ENCODE measurements at regions not wholly inside any gene's neighbourhood (a gene's known extent, or its start where the extent isn't known, plus 50 kb on each side); places are given as distances from the start of the nearest gene placed in this dataset.

DNA sequence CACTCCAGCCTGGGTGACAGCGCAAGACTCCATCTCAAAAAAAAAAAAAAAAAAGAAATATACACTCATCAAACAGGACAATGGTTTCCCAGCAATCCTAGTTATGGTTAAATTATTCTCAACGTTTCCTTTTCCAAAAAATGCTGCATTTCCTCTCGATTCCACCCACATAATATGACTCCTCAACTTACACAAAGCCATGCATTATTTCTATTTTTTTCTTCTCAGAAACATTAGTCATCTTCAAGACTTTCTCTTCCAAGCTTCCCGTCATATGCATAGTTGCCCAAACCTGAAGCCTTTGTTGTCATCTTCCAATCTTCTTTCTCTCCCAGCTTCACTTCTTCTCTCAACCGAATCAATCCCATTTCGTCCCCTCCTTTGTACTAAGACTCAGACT, 61.4 kb upstream of the RANBP6 start:
- H3F3A ChIP-seq (replicated peaks; ENCODE audit: low read depth) = no peaks in the 10 kb centered on the region
- Mint-ChIP-seq H3K36me3 (ENCODE audit: low read depth) (peaks cover 3% of the 10 kb centered on the region; the same call in 1 of the 3 replicates), H3K4me3 (no peak overlapping the region), H3K4me1 (peaks cover 31% of the 10 kb centered on the region), H3K27ac (no peak overlapping the region), H3K27me3 (ENCODE audit: insufficient read depth, low read depth, poor library complexity) (peaks cover 8% of the 10 kb centered on the region), H3K9me3 (no peaks in the 10 kb centered on the region)
- H3K4me3 ChIP-seq = no peak overlapping the region
- no peaks in the 10 kb centered on the region for H4K20me1 ChIP-seq (replicated peaks; ENCODE audit: insufficient read depth)
- ATAC-seq (no peak), DNase-seq (ENCODE audit: low spot score) (no peak)
- no peaks in the 10 kb centered on the region for H3K27me3 ChIP-seq (ENCODE audit: insufficient read depth)
- no peak overlapping the region for H3K27ac ChIP-seq (ENCODE audit: low read depth)
- no peak overlapping the region for H3K4me2 ChIP-seq
- no peaks in the 10 kb centered on the region for H3K79me2 ChIP-seq (replicated peaks; ENCODE audit: insufficient read depth)
- H2AFZ ChIP-seq = peak overlapping the region; percentile 58; the same call in 1 of the 2 replicates
- H3K36me3 ChIP-seq (ENCODE audit: insufficient read depth) = no peaks in the 10 kb centered on the region; the same call in 1 of the 2 replicates
- TF ChIP-seq, protein P1, sequence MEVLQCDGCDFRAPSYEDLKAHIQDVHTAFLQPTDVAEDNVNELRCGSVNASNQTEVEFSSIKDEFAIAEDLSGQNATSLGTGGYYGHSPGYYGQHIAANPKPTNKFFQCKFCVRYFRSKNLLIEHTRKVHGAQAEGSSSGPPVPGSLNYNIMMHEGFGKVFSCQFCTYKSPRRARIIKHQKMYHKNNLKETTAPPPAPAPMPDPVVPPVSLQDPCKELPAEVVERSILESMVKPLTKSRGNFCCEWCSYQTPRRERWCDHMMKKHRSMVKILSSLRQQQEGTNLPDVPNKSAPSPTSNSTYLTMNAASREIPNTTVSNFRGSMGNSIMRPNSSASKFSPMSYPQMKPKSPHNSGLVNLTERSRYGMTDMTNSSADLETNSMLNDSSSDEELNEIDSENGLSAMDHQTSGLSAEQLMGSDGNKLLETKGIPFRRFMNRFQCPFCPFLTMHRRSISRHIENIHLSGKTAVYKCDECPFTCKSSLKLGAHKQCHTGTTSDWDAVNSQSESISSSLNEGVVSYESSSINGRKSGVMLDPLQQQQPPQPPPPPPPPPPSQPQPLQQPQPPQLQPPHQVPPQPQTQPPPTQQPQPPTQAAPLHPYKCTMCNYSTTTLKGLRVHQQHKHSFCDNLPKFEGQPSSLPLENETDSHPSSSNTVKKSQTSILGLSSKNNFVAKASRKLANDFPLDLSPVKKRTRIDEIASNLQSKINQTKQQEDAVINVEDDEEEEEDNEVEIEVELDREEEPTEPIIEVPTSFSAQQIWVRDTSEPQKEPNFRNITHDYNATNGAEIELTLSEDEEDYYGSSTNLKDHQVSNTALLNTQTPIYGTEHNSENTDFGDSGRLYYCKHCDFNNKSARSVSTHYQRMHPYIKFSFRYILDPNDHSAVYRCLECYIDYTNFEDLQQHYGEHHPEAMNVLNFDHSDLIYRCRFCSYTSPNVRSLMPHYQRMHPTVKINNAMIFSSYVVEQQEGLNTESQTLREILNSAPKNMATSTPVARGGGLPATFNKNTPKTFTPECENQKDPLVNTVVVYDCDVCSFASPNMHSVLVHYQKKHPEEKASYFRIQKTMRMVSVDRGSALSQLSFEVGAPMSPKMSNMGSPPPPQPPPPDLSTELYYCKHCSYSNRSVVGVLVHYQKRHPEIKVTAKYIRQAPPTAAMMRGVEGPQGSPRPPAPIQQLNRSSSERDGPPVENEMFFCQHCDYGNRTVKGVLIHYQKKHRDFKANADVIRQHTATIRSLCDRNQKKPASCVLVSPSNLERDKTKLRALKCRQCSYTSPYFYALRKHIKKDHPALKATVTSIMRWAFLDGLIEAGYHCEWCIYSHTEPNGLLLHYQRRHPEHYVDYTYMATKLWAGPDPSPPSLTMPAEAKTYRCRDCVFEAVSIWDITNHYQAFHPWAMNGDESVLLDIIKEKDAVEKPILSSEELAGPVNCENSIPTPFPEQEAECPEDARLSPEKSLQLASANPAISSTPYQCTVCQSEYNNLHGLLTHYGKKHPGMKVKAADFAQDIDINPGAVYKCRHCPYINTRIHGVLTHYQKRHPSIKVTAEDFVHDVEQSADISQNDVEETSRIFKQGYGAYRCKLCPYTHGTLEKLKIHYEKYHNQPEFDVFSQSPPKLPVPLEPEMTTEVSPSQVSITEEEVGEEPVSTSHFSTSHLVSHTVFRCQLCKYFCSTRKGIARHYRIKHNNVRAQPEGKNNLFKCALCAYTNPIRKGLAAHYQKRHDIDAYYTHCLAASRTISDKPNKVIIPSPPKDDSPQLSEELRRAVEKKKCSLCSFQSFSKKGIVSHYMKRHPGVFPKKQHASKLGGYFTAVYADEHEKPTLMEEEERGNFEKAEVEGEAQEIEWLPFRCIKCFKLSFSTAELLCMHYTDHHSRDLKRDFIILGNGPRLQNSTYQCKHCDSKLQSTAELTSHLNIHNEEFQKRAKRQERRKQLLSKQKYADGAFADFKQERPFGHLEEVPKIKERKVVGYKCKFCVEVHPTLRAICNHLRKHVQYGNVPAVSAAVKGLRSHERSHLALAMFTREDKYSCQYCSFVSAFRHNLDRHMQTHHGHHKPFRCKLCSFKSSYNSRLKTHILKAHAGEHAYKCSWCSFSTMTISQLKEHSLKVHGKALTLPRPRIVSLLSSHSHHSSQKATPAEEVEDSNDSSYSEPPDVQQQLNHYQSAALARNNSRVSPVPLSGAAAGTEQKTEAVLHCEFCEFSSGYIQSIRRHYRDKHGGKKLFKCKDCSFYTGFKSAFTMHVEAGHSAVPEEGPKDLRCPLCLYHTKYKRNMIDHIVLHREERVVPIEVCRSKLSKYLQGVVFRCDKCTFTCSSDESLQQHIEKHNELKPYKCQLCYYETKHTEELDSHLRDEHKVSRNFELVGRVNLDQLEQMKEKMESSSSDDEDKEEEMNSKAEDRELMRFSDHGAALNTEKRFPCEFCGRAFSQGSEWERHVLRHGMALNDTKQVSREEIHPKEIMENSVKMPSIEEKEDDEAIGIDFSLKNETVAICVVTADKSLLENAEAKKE (CRISPR knock-in tag; IDR thresholded peaks at IDR 0.05) = no peak
- H3K9me2 ChIP-seq (ENCODE audit: insufficient read depth) = peaks cover 4% of the 10 kb centered on the region; the same call in 1 of the 2 replicates
- H3K4me1 ChIP-seq (ENCODE audit: insufficient read depth) = peaks cover 26% of the 10 kb centered on the region

DNA sequence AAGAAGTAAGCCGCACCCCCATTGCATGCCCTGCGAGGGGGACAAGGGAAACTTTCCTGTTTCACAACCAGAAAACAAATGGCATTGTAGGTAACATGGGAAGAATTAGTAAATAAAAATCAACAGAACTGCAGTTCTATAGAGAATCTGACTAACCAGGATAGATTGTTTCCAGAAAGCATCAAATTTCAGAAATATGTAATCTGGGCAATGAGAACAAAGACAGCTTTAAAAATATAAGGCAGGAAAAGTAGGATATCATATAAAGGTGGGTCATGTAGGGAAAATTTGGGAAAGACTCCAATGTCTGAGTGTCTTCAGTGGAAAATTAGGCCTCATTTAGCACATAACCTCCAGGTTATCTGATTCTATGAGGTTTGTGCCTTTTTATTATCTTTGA, 58.3 kb upstream of the RANBP6 start:
- no peaks in the 10 kb centered on the region for H3K9me2 ChIP-seq (ENCODE audit: insufficient read depth)
- DNase-seq (ENCODE audit: low spot score) = no peak
- no peaks in the 10 kb centered on the region for H3K27me3 ChIP-seq (ENCODE audit: insufficient read depth)
- H4K20me1 ChIP-seq (replicated peaks; ENCODE audit: insufficient read depth) = no peaks in the 10 kb centered on the region
- no peak overlapping the region for H3K4me2 ChIP-seq
- no peaks in the 10 kb centered on the region; the same call in 1 of the 2 replicates for H3K36me3 ChIP-seq (ENCODE audit: insufficient read depth)
- no peaks in the 10 kb centered on the region for H3F3A ChIP-seq (replicated peaks; ENCODE audit: low read depth)
- H3K4me3 Mint-ChIP-seq = no peak overlapping the region
- H3K36me3 Mint-ChIP-seq (ENCODE audit: low read depth) = peaks cover 2% of the 10 kb centered on the region; the same call in 2 of the 3 replicates
- H3K27me3 Mint-ChIP-seq (ENCODE audit: insufficient read depth, low read depth, poor library complexity) = peaks cover 6% of the 10 kb centered on the region
- peaks cover 6% of the 10 kb centered on the region; the same call in 1 of the 2 replicates for H3K4me1 ChIP-seq (ENCODE audit: insufficient read depth)
- H3K27ac Mint-ChIP-seq = no peak overlapping the region
- H2AFZ ChIP-seq = peak overlapping the region; percentile 47; the same call in 1 of the 2 replicates
- H3K9me3 Mint-ChIP-seq = peaks cover 5% of the 10 kb centered on the region; the same call in 1 of the 3 replicates
- no peak for ATAC-seq
- H3K4me1 Mint-ChIP-seq = peaks cover 10% of the 10 kb centered on the region
- no peak overlapping the region for H3K27ac ChIP-seq (ENCODE audit: low read depth)
- no peak overlapping the region for H3K4me3 ChIP-seq
- no peaks in the 10 kb centered on the region for H3K79me2 ChIP-seq (replicated peaks; ENCODE audit: insufficient read depth)
- TF ChIP-seq ZNF331 (CRISPR knock-in tag; IDR thresholded peaks at IDR 0.05; ENCODE audit: low read depth) (no peak), EZH2phosphoT487 (IDR thresholded peaks at IDR 0.05; ENCODE audit: unreplicated experiment) (no peak), POLR2AphosphoS5 (IDR thresholded peaks at IDR 0.05; ENCODE audit: low read depth) (no peak), JUNB (IDR thresholded peaks at IDR 0.05; ENCODE audit: unreplicated experiment) (no peak), NANOG (IDR thresholded peaks at IDR 0.05; ENCODE audit: borderline replicate concordance) (no peak), CREB1 (CRISPR knock-in tag; IDR thresholded peaks at IDR 0.05; ENCODE audit: low read depth) (no peak), ZNF114 (CRISPR knock-in tag; IDR thresholded peaks at IDR 0.05) (no peak), EZH2 (IDR thresholded peaks at IDR 0.05; ENCODE audit: low read depth, unreplicated experiment) (no peak)
- TF ChIP-seq, protein P2, sequence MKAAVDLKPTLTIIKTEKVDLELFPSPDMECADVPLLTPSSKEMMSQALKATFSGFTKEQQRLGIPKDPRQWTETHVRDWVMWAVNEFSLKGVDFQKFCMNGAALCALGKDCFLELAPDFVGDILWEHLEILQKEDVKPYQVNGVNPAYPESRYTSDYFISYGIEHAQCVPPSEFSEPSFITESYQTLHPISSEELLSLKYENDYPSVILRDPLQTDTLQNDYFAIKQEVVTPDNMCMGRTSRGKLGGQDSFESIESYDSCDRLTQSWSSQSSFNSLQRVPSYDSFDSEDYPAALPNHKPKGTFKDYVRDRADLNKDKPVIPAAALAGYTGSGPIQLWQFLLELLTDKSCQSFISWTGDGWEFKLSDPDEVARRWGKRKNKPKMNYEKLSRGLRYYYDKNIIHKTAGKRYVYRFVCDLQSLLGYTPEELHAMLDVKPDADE (IDR thresholded peaks at IDR 0.05) = no peak
- TF ChIP-seq, protein P3, sequence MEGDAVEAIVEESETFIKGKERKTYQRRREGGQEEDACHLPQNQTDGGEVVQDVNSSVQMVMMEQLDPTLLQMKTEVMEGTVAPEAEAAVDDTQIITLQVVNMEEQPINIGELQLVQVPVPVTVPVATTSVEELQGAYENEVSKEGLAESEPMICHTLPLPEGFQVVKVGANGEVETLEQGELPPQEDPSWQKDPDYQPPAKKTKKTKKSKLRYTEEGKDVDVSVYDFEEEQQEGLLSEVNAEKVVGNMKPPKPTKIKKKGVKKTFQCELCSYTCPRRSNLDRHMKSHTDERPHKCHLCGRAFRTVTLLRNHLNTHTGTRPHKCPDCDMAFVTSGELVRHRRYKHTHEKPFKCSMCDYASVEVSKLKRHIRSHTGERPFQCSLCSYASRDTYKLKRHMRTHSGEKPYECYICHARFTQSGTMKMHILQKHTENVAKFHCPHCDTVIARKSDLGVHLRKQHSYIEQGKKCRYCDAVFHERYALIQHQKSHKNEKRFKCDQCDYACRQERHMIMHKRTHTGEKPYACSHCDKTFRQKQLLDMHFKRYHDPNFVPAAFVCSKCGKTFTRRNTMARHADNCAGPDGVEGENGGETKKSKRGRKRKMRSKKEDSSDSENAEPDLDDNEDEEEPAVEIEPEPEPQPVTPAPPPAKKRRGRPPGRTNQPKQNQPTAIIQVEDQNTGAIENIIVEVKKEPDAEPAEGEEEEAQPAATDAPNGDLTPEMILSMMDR (conservative IDR thresholded peaks at IDR 0.05; ENCODE audit: low read depth in 2 of 2) = no peak

All from GM23338 (cell line).